Tibial artery (tissue), 4 donors: ENCODE measurements at regions not wholly inside any gene's neighbourhood (a gene's known extent, or its start where the extent isn't known, plus 50 kb on each side); places are given as distances from the start of the nearest gene placed in this dataset.

ENCODE experiments used
- DNase-seq, 2 donors: peaks; one replicate each; pipeline ENCODE4 v3.0.0-alpha.2; 2019
- H3K27ac ChIP-seq, 2 donors: fragments of 200-600 bp; sonication (generic) in 1 of 2; 1 replicate in 1 of 2; 2 replicates in 1 of 2; pipeline ENCODE4 v1.5.1; 2018 to 2019; ENCODE audit warnings: mild to moderate bottlenecking in 1 of 2
- H3K27me3 ChIP-seq, 2 donors: fragments of 200-600 bp; sonication (generic) in 1 of 2; one replicate each; pipeline versions ENCODE4 v1.5.1 to v1.6.0; 2016 to 2019
- H3K36me3 ChIP-seq, 3 donors: fragments of 200-600 bp; sonication (generic) in 2 of 3; one replicate each; pipeline ENCODE4 v1.5.1; 2016 to 2019; ENCODE audit warnings: mild to moderate bottlenecking in 2 of 3
- H3K4me1 ChIP-seq, 4 donors: fragments of 200-600 bp; sonication (generic) in 2 of 4; 1 replicate in 3 of 4; 2 replicates in 1 of 4; pipeline ENCODE4 v1.5.1; 2016 to 2019
- H3K4me3 ChIP-seq, 2 donors: fragments of 200-600 bp; sonication (generic) in 1 of 2; 1 replicate in 1 of 2; 2 replicates in 1 of 2; pipeline ENCODE4 v1.5.1; 2018 to 2019; ENCODE audit warnings: mild to moderate bottlenecking in 2 of 2
- H3K9me3 ChIP-seq, 3 donors: fragments of 200-600 bp; sonication (generic) in 1 of 3; one replicate each; pipeline ENCODE4 v1.5.1; 2016 to 2019
- CTCF ChIP-seq, 2 experiments: fragments of 200-600 bp in 1 of 2; fragments of 450-650 bp in 1 of 2; IDR thresholded peaks; one replicate each; pipeline ENCODE4 v1.5.1; 2017 to 2019; ENCODE audit warnings: antibody characterized with exemption in 2 of 2, mild to moderate bottlenecking in 1 of 2, moderate library complexity in 1 of 2
- intact Hi-C: fragments of 100-400 bp; cut with DNase I; formaldehyde crosslinking; loops from one replicate; pipeline ENCODE4 v1.15.0; 2023; ENCODE audit warnings: low total_unique reads

DNA sequence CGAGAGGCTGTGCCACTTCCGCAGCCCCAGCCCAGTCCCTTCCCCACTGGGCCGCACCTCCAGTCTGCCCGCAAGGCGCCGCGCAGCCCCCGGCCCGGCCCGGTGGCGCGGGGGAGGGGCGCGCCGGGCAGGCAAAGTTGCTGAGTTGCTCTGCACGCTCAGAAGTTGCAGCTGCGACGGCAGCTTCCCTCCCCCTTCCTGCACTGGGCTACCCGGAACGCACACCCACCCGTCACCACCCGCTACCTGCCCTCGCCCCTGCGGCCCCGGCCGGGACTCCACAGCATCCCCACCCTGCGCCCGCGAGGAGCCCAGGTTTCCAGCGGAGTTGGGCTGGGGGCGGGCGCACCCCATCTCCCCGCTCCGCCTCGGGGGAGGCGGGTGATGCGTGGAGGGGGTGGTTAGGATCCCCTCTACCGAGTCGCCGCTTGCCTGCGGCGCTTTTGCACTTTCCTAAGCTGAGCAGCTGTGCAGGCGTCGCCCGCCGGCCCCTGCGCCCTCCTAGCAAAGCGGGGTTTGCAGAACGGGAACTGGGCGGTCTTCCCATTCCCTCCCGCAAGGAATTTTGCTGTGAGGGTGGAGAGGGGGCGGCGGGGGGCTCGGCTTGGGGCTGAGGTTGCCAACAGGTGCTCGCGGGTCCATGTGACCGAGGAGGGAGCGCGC lies 55.9 kb upstream of the RREB1 start:
- no peaks in the 10 kb centered on the region for H3K36me3 ChIP-seq
- H3K4me1 ChIP-seq, result peaks cover 0 to 23% (median 20%) of the 10 kb centered on the region in 4 donors
- peak overlapping the region; percentile 52 to 62 for H3K4me3 ChIP-seq
- DNase-seq, result peak in 1 of 2 donors; percentile 30
- peak overlapping the region; percentile 27 to 29 for H3K27ac ChIP-seq
- no peaks in the 10 kb centered on the region for H3K9me3 ChIP-seq
- H3K27me3 ChIP-seq, result no peaks in the 10 kb centered on the region
- intact Hi-C loops, result no loop called here
- TF ChIP-seq CTCF (IDR thresholded peaks at IDR 0.05), result no peak

- H3K4me3 ChIP-seq, result peak overlapping the region; percentile 52 to 62
- no peaks in the 10 kb centered on the region for H3K9me3 ChIP-seq
- peak in 1 of 2 donors; percentile 28 for DNase-seq
- no peaks in the 10 kb centered on the region for H3K27me3 ChIP-seq
- no peaks in the 10 kb centered on the region for H3K36me3 ChIP-seq
- TF ChIP-seq CTCF (IDR thresholded peaks at IDR 0.05), result no peak
- peaks cover 0 to 23% (median 20%) of the 10 kb centered on the region in 4 donors for H3K4me1 ChIP-seq
- H3K27ac ChIP-seq, result no peak overlapping the region
- intact Hi-C loops, result no loop called here
These were observed 55.2 kb upstream of the RREB1 start for GRCh38 chr6:7052443-7053011.

GRCh38 chr6:7053125-7053774 lies 54.5 kb upstream of the RREB1 start:
- no peak for DNase-seq

More at GRCh38 chr6:7053125-7053774, 54.5 kb upstream of the RREB1 start:
- Histone ChIP-seq H3K9me3 (no peaks in the 10 kb centered on the region), H3K27ac (no peak overlapping the region), H3K4me3 (no peak overlapping the region), H3K36me3 (no peaks in the 10 kb centered on the region), H3K4me1 (peaks cover 0 to 23% (median 20%) of the 10 kb centered on the region in 4 donors), H3K27me3 (no peaks in the 10 kb centered on the region)
- intact Hi-C loops, result no loop called here
- no peak for TF ChIP-seq CTCF (IDR thresholded peaks at IDR 0.05)
